Transverse colon (tissue), 4 donors: ENCODE measurements at regions not wholly inside any gene's neighbourhood (a gene's known extent, or its start where the extent isn't known, plus 50 kb on each side); places are given as distances from the start of the nearest gene placed in this dataset.

Experiments used
- DNase-seq: peaks from one replicate; pipeline ENCODE4 v3.0.0-alpha.2; 2019
- H3K27ac ChIP-seq, 4 donors: fragments of 200-600 bp; sonication (generic); 2 replicates each; pipeline ENCODE4 v1.5.1; 2016 to 2018; ENCODE audit warnings: inconsistent platforms in 4 of 4
- H3K27me3 ChIP-seq: fragments of 200-600 bp; sonication (generic); 2 replicates; pipeline ENCODE4 v1.5.1; 2017; ENCODE audit warnings: inconsistent platforms
- H3K36me3 ChIP-seq, 4 donors: fragments of 200-600 bp; sonication (generic); 2 replicates each; pipeline ENCODE4 v1.5.1; 2017 to 2019; ENCODE audit warnings: inconsistent platforms in 4 of 4
- H3K4me1 ChIP-seq, 4 donors: fragments of 200-600 bp; sonication (generic); 2 replicates each; pipeline ENCODE4 v1.5.1; 2017 to 2020; ENCODE audit warnings: inconsistent platforms in 4 of 4
- H3K4me3 ChIP-seq, 4 donors: fragments of 200-600 bp; sonication (generic); 1 replicate in 1 of 4; 2 replicates in 3 of 4; pipeline versions ENCODE4 v1.5.1 to v1.6.1; 2017 to 2019; ENCODE audit warnings: inconsistent platforms in 4 of 4
- H3K9me3 ChIP-seq, 2 donors: fragments of 200-600 bp; sonication (generic); 2 replicates each; pipeline ENCODE4 v1.5.1; 2017 to 2019; ENCODE audit warnings: inconsistent platforms in 2 of 2
- EP300 ChIP-seq: sonication (generic); formaldehyde crosslinking; IDR thresholded peaks from one replicate; pipeline ENCODE4 v1.6.1; 2017; ENCODE audit warnings: antibody characterized with exemption, low read depth
- POLR2A ChIP-seq: fragments of 450-650 bp; IDR thresholded peaks from one replicate; pipeline ENCODE4 v1.6.1; 2016; ENCODE audit warnings: antibody characterized with exemption, mild to moderate bottlenecking, moderate library complexity
- POLR2AphosphoS5 ChIP-seq, 3 donors: sonication (generic); formaldehyde crosslinking; IDR thresholded peaks; one replicate each; pipeline ENCODE4 v1.6.1; 2016; ENCODE audit warnings: antibody characterized with exemption in 3 of 3
- WGBS, 2 donors: methylation state at CpG; one replicate each; pipeline ENCODE4 v1.1.5; 2018; ENCODE audit warnings: low coverage in 1 of 2; 5-methylcytosine and 5-hydroxymethylcytosine counted together
- in situ Hi-C, 4 donors: fragments of 200-750 bp; cut with MboI; loops; one replicate each; pipeline versions ENCODE4 v1.15.0 to v1.15.1; 2017; ENCODE audit warnings: low sequenced_read_pairs in 3 of 4, low pct_ligation_motif_present in 1 of 4, low pct_unique_long_range_greater_than_20kb in 1 of 4
- intact Hi-C: fragments of 100-400 bp; cut with DNase I; formaldehyde crosslinking; loops from one replicate; pipeline ENCODE4 v1.15.1; 2023; ENCODE audit warnings: low total_unique reads
- TF ChIP-seq, protein P1 (sequence below), 5 experiments: fragments of 200-600 bp in 3 of 5; fragments of 450-650 bp in 2 of 5; sonication (generic) in 3 of 5; IDR thresholded peaks; 1 replicate in 2 of 5; 2 replicates in 3 of 5; pipeline ENCODE4 v1.5.1; 2016 to 2017; ENCODE audit warnings: antibody characterized with exemption in 5 of 5, inconsistent platforms in 3 of 5, mild to moderate bottlenecking in 2 of 5, moderate library complexity in 1 of 5

DNA sequence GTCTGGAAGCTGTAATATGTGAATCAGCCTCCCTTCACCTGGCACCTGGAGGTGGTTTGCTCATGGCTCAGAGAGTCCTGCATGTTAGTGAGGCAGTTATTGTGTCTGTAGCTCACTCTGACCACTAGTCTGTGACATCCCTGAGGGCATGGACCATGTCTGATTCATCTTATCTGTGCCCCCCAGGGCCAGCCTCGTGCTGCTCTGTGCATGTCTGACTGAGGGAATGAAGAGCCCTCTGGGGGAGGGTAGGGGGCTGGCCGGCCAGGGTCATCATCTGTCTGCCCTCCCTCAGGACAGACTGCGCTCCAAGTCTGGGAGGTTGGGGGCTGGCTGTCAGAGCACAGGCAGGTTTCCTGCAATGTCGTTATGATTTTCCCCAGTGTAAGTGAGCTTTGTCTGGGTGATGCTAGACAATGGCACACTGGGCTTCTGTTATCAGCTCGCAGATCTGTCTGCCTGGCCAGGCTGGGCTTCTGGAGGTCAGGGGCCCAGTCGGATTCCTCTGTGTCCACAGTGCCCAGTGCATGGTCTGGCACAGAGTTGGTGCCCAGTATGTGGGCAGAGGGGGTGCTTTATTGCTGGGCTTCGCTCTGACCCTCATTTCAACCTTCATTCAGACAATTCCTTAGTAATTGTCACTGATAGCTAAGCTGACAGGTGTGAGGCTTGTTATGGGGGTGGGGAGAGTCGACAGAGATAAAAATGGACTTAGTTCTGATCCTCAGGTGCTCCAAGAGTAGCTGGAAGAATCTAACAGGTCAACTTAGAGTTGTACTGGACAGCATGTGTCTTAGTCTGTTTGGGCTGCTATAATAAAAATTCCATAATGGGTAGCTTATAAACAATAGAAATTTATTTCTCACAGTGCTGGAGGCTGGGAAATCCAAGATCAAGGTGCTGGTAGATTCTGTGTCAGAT is 85.7 kb upstream of the SHB start:
- Histone ChIP-seq H3K36me3 (no peaks in the 10 kb centered on the region), H3K4me3 (no peak overlapping the region), H3K9me3 (no peaks in the 10 kb centered on the region), H3K27ac (no peak overlapping the region), H3K4me1 (no peaks in the 10 kb centered on the region), H3K27me3 (no peaks in the 10 kb centered on the region)
- intact Hi-C loops (no loop called here), in situ Hi-C loops (loop anchor here in 2 of 4 donors (25.0 kb wide), 2 partner anchors 208 to 242 kb away; partner anchors contain the start of gene SLC25A51 (in 2 of the 2))
- 77 to 83% methylated on average over 1 to 8 of the region's 8 CpGs for WGBS, 2 donors
- no peak for TF ChIP-seq EP300
- no peak for TF ChIP-seq POLR2AphosphoS5 (IDR thresholded peaks at IDR 0.05)
- TF ChIP-seq, protein P1, sequence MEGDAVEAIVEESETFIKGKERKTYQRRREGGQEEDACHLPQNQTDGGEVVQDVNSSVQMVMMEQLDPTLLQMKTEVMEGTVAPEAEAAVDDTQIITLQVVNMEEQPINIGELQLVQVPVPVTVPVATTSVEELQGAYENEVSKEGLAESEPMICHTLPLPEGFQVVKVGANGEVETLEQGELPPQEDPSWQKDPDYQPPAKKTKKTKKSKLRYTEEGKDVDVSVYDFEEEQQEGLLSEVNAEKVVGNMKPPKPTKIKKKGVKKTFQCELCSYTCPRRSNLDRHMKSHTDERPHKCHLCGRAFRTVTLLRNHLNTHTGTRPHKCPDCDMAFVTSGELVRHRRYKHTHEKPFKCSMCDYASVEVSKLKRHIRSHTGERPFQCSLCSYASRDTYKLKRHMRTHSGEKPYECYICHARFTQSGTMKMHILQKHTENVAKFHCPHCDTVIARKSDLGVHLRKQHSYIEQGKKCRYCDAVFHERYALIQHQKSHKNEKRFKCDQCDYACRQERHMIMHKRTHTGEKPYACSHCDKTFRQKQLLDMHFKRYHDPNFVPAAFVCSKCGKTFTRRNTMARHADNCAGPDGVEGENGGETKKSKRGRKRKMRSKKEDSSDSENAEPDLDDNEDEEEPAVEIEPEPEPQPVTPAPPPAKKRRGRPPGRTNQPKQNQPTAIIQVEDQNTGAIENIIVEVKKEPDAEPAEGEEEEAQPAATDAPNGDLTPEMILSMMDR (IDR thresholded peaks at IDR 0.05), result no peak
- TF ChIP-seq POLR2A, result no peak
- no peak for DNase-seq

DNA sequence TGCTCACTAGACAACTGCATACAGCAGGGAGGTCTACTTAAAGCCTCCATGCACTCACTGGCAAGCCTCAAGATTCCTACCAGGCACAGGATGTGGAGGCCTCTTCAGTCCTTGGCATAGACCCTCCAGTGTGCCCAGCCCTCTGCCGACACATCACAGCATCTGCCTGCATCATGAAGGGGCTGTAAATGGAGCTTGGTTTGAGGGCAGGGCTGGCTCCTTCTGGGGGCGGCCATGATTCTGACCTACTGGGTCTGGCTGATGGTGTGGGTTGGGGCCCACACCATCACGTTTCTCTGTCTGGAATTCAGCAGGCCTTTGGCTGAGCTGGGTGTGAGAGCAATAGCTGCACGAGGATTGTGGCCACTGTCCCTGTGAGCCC is 84.9 kb upstream of the SHB start:
- no peak overlapping the region for H3K4me3 ChIP-seq
- intact Hi-C loops, result no loop called here
- H3K36me3 ChIP-seq, result no peaks in the 10 kb centered on the region
- in situ Hi-C loops, result loop anchor here in 2 of 4 donors (25.0 kb wide), 2 partner anchors 208 to 242 kb away; partner anchors contain the start of gene SLC25A51 (in 2 of the 2)
- no peaks in the 10 kb centered on the region for H3K9me3 ChIP-seq
- no peak for DNase-seq
- H3K27ac ChIP-seq, result no peak overlapping the region
- no peaks in the 10 kb centered on the region for H3K4me1 ChIP-seq
- TF ChIP-seq POLR2AphosphoS5 (IDR thresholded peaks at IDR 0.05), result no peak
- TF ChIP-seq, protein P1 (IDR thresholded peaks at IDR 0.05), result no peak
- TF ChIP-seq POLR2A, result no peak
- no peak for TF ChIP-seq EP300
- WGBS, 2 donors, result 64% methylated on average over 4 of the region's 4 CpGs; no CpG with 5 or more reads in 1 of the 2 donors
- no peaks in the 10 kb centered on the region for H3K27me3 ChIP-seq

DNA sequence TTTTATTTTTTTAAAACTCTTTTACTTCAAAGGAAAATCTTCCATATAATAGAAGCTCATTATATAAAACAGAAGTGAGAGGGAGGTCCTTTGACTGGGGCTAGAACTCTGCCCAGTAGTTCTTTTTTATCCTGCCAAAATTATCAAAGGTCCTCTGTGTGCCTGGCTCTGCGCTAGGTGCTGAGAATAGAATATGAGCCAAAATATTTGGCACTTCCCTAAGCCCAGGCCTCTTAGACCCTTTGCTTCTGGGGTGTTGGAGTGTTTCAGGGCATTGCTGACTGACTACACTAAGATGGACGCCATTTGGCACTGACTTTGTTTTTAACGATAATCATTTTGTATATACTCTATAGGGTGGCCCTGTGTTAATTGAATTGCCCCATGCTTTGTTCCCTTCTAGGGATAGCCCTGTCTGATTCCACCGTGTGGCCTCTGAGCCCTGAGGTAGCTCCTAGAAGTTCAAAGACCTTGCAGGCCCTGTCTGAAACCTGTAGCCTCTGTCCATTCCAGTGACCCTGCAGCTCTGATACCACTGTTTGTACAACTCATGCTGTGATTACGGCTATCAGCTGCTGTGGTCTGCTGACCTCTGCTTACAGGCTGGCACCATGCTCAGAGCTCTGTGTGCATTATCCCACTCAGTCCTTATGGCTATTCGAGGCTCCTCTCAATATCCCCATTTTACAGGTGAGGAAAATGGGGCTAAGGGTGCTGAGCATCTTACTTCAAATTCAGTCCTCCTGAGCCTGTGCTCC is 84.3 kb upstream of the SHB start:
- in situ Hi-C loops, result loop anchor here in 2 of 4 donors (25.0 kb wide), 2 partner anchors 209 to 241 kb away; partner anchors contain the start of gene SLC25A51 (in 2 of the 2)
- 78 to 100% methylated on average over 2 to 6 of the region's 6 CpGs for WGBS, 2 donors
- TF ChIP-seq EP300 (no peak), POLR2A (no peak), POLR2AphosphoS5 (IDR thresholded peaks at IDR 0.05) (no peak)
- Histone ChIP-seq H3K9me3 (no peaks in the 10 kb centered on the region), H3K36me3 (no peaks in the 10 kb centered on the region), H3K4me3 (no peak overlapping the region), H3K27me3 (no peaks in the 10 kb centered on the region), H3K27ac (no peak overlapping the region), H3K4me1 (no peaks in the 10 kb centered on the region)
- intact Hi-C loops, result no loop called here
- no peak for DNase-seq

DNA sequence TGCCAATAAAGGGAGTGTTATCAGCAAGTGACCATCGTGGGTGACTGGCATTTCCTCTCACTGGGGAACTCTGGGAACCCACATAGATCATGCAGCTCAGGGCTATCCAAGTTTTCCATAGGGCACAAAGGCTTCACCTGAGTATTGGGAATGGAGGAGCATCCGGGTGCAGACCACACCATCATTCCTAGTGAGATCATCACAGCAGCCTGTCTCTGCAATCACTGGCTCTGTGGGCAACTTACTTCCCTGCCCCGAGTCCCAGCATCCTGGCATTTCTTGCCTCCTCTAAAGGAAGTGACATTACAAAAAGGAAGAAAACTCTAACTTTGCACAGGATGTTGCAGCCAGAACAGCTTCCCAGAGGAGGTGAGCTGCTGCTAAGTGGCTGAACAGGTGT is 80.6 kb upstream of the SHB start:
- in situ Hi-C loops, result loop anchor here in 2 of 4 donors (25.0 kb wide), 2 partner anchors 213 to 237 kb away; partner anchors contain the start of gene SLC25A51 (in 2 of the 2)
- Histone ChIP-seq H3K27me3 (peaks cover 4% of the 10 kb centered on the region), H3K4me1 (no peaks in the 10 kb centered on the region), H3K27ac (no peak overlapping the region), H3K9me3 (no peaks in the 10 kb centered on the region), H3K36me3 (no peaks in the 10 kb centered on the region), H3K4me3 (no peak overlapping the region)
- TF ChIP-seq, protein P1 (IDR thresholded peaks at IDR 0.05), result no peak
- no peak for TF ChIP-seq POLR2A
- TF ChIP-seq POLR2AphosphoS5 (IDR thresholded peaks at IDR 0.05), result no peak
- TF ChIP-seq EP300, result no peak
- DNase-seq, result no peak
- 0 to 58% methylated on average over 1 to 3 of the region's 3 CpGs for WGBS, 2 donors
- intact Hi-C loops, result no loop called here
